ENCODE measurements at regions not wholly inside any gene's neighbourhood (a gene's known extent, or its start where the extent isn't known, plus 50 kb on each side); places are given as distances from the start of the nearest gene placed in this dataset.

- DNase-seq (ENCODE audit: low read depth in 2 of 2) = no peak
Observed at GRCh38 chr7:32428546-32428945, 61.6 kb downstream of the LSM5 start.

GRCh38 chr7:32427769-32428291 lies 62.4 kb downstream of the LSM5 start:
- DNase-seq (ENCODE audit: low read depth in 2 of 2) = peak; percentile 42 to 45

- DNase-seq (ENCODE audit: low read depth in 2 of 2) = no peak
Observed at GRCh38 chr7:32416846-32417245, 73.3 kb downstream of the LSM5 start.

- DNase-seq (ENCODE audit: low read depth in 2 of 2) = no peak
Observed at GRCh38 chr7:32415936-32416335, 74.2 kb downstream of the LSM5 start.

- no peak for DNase-seq (ENCODE audit: low read depth in 2 of 2)
Observed at GRCh38 chr7:32415519-32415918, 74.7 kb downstream of the LSM5 start.

GRCh38 chr7:32412471-32412870 lies 77.7 kb downstream of the LSM5 start:
- DNase-seq (ENCODE audit: low read depth in 2 of 2) = no peak

GRCh38 chr7:32410545-32410944 lies 79.6 kb downstream of the LSM5 start:
- no peak for DNase-seq (ENCODE audit: low read depth in 2 of 2)

GRCh38 chr7:32406386-32406785 lies 83.8 kb downstream of the LSM5 start:
- DNase-seq (ENCODE audit: low read depth in 2 of 2) = no peak

- DNase-seq (ENCODE audit: low read depth in 2 of 2) = no peak
Observed at GRCh38 chr7:32403463-32404229, 86.5 kb downstream of the LSM5 start.

- no peak for DNase-seq (ENCODE audit: low read depth in 2 of 2)
Observed at GRCh38 chr7:32400676-32401075, 89.5 kb downstream of the LSM5 start.

GRCh38 chr7:32399311-32399710 lies 90.9 kb downstream of the LSM5 start:
- no peak for DNase-seq (ENCODE audit: low read depth in 2 of 2)

- DNase-seq (ENCODE audit: low read depth in 2 of 2) = no peak
Observed at GRCh38 chr7:32395168-32395567, 95.0 kb downstream of the LSM5 start.

- DNase-seq (ENCODE audit: low read depth in 2 of 2) = no peak
Observed at GRCh38 chr7:32393861-32394260, 96.3 kb downstream of the LSM5 start.

- DNase-seq (ENCODE audit: low read depth in 2 of 2) = no peak
Observed at GRCh38 chr7:32390210-32390609, 100.0 kb downstream of the LSM5 start.

- no peak for DNase-seq (ENCODE audit: low read depth in 2 of 2)
Observed at GRCh38 chr7:32385316-32385956, 104.7 kb downstream of the LSM5 start.

GRCh38 chr7:32381024-32381601 lies 109.1 kb downstream of the LSM5 start:
- DNase-seq (ENCODE audit: low read depth in 2 of 2) = no peak

- DNase-seq (ENCODE audit: low read depth in 2 of 2) = no peak
Observed at GRCh38 chr7:32379510-32380112, 110.6 kb downstream of the LSM5 start.

- no peak for DNase-seq (ENCODE audit: low read depth in 2 of 2)
Observed at GRCh38 chr7:32378988-32379387, 111.2 kb downstream of the LSM5 start.

- DNase-seq (ENCODE audit: low read depth in 2 of 2) = no peak
Observed at GRCh38 chr7:32364581-32364980, 125.6 kb downstream of the LSM5 start.

GRCh38 chr7:32360127-32360526 lies 130.1 kb downstream of the LSM5 start:
- no peak for DNase-seq (ENCODE audit: low read depth in 2 of 2)

- no peak for DNase-seq (ENCODE audit: low read depth in 2 of 2)
Observed at GRCh38 chr7:32357535-32358277, 132.5 kb downstream of the LSM5 start.
